ENCODE measurements at regions not wholly inside any gene's neighbourhood (a gene's known extent, or its start where the extent isn't known, plus 50 kb on each side); places are given as distances from the start of the nearest gene placed in this dataset.

DNA sequence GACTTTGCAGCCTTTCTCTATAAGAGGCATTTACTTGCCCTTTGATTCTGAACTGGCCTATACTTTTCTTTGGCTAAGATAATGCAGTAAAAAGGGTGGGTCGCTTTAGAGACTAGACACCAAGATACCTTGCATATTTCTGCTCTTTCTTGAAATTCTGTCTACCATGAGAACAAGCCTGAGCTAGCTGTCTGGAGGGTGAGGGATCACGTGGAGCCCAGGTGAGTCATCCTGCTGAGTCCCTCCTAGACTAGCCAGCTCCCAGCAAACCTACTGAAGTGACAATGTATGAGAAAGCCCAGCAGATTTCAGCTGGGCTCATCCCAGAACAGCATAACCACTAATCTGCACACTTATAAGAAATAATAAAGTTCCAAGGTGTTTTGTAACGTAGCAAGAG is 408.0 kb upstream of the KAZN start:
- H3K4me3 ChIP-seq: no peak overlapping the region
- peaks cover under 1% of the 10 kb centered on the region; the same call in 1 of the 2 replicates for H3K27me3 ChIP-seq (ENCODE audit: insufficient read depth, low read depth)
- TF ChIP-seq EZH2 (IDR thresholded peaks at IDR 0.05; ENCODE audit: low read depth): no peak
- TF ChIP-seq, protein P1, sequence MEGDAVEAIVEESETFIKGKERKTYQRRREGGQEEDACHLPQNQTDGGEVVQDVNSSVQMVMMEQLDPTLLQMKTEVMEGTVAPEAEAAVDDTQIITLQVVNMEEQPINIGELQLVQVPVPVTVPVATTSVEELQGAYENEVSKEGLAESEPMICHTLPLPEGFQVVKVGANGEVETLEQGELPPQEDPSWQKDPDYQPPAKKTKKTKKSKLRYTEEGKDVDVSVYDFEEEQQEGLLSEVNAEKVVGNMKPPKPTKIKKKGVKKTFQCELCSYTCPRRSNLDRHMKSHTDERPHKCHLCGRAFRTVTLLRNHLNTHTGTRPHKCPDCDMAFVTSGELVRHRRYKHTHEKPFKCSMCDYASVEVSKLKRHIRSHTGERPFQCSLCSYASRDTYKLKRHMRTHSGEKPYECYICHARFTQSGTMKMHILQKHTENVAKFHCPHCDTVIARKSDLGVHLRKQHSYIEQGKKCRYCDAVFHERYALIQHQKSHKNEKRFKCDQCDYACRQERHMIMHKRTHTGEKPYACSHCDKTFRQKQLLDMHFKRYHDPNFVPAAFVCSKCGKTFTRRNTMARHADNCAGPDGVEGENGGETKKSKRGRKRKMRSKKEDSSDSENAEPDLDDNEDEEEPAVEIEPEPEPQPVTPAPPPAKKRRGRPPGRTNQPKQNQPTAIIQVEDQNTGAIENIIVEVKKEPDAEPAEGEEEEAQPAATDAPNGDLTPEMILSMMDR (conservative IDR thresholded peaks at IDR 0.05): no peak
- H3K27ac ChIP-seq: no peak overlapping the region
- no peaks in the 10 kb centered on the region for H3K4me1 ChIP-seq (replicated peaks; ENCODE audit: insufficient read depth)
- no peaks in the 10 kb centered on the region for H4K20me1 ChIP-seq (ENCODE audit: insufficient read depth)
- H3K36me3 ChIP-seq (ENCODE audit: low read depth): no peaks in the 10 kb centered on the region
- DNase-seq: no peak
- H3F3A ChIP-seq (ENCODE audit: insufficient read depth, low read depth): no peaks in the 10 kb centered on the region
- no peaks in the 10 kb centered on the region for H3K9me3 ChIP-seq (ENCODE audit: insufficient read depth, low read depth)
- no peak overlapping the region for H2AFZ ChIP-seq
- ChIA-PET CTCF (no interaction called here), POLR2A (ENCODE audit: unreplicated experiment) (no interaction called here)
- H3K4me2 ChIP-seq: no peak overlapping the region
- no peaks in the 10 kb centered on the region for H3K79me2 ChIP-seq (ENCODE audit: low read depth)
- intact Hi-C loops (cut with micrococcal nuclease; ENCODE audit: unreplicated experiment): no loop called here
- BruUV-seq (replicated peaks): no TSS peak
- no peaks in the 10 kb centered on the region for H3K9me2 ChIP-seq (ENCODE audit: insufficient read depth)

DNA sequence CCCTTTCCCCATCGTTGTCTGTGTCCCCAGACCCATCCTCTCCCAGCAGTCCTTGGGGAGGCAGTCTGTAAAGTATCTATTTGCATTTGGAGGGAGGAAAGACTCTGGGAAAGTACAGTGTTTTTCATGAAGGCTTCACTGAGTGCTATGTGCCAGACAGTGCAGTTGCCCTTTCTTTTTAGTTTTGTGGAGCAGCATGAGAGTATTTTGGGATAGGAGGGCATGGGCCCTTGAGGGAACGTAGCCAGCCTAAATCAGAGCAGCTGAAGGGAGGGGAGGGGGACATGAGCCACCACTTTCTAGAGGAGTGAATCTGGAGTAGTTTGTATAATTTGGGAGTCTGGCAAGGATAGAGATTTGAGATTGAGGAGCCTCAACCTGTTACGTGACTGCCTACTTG is 404.0 kb upstream of the KAZN start:
- Histone ChIP-seq H4K20me1 (ENCODE audit: insufficient read depth) (no peaks in the 10 kb centered on the region), H2AFZ (no peak overlapping the region), H3K36me3 (ENCODE audit: low read depth) (no peaks in the 10 kb centered on the region), H3K9me2 (ENCODE audit: insufficient read depth) (no peaks in the 10 kb centered on the region), H3K79me2 (ENCODE audit: low read depth) (no peaks in the 10 kb centered on the region), H3K9me3 (ENCODE audit: insufficient read depth, low read depth) (no peaks in the 10 kb centered on the region), H3K4me3 (no peak overlapping the region), H3K4me1 (replicated peaks; ENCODE audit: insufficient read depth) (no peaks in the 10 kb centered on the region), H3K27ac (no peak overlapping the region), H3K27me3 (ENCODE audit: insufficient read depth, low read depth) (no peaks in the 10 kb centered on the region), H3F3A (ENCODE audit: insufficient read depth, low read depth) (no peaks in the 10 kb centered on the region), H3K4me2 (no peak overlapping the region)
- ChIA-PET POLR2A (ENCODE audit: unreplicated experiment) (no interaction called here), CTCF (no interaction called here)
- TF ChIP-seq, protein P1 (conservative IDR thresholded peaks at IDR 0.05): no peak
- no peak for TF ChIP-seq EZH2 (IDR thresholded peaks at IDR 0.05; ENCODE audit: low read depth)
- intact Hi-C loops (cut with micrococcal nuclease; ENCODE audit: unreplicated experiment): no loop called here
- no peak for DNase-seq
- no TSS peak for BruUV-seq (replicated peaks)

DNA sequence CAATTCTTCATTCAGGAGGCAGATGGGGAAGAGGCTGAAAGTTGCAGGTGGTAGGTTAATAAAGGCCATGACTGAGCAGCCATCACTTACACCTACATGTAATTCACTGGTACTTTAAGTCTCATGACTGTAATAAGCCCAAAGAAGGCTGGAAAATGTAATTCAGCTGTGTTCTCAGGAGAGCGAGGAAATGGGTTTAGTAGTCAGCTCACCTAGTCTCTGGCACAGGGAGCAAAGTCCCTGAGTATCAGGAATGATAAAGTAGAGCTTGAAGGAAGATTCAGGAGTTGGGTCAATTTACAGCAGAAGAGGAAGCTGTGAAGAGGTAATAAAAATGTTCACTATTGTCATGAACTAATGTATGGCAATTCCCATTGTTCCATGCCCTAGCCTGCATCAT is 393.4 kb upstream of the KAZN start:
- H3K79me2 ChIP-seq (ENCODE audit: low read depth): no peaks in the 10 kb centered on the region
- TF ChIP-seq EZH2 (IDR thresholded peaks at IDR 0.05; ENCODE audit: low read depth): no peak
- TF ChIP-seq, protein P1 (conservative IDR thresholded peaks at IDR 0.05): no peak
- H3F3A ChIP-seq (ENCODE audit: insufficient read depth, low read depth): no peaks in the 10 kb centered on the region
- no peaks in the 10 kb centered on the region for H4K20me1 ChIP-seq (ENCODE audit: insufficient read depth)
- no peaks in the 10 kb centered on the region for H3K9me2 ChIP-seq (ENCODE audit: insufficient read depth)
- no peak overlapping the region for H3K4me2 ChIP-seq
- H2AFZ ChIP-seq: no peak overlapping the region
- ChIA-PET POLR2A (ENCODE audit: unreplicated experiment) (no interaction called here), CTCF (no interaction called here)
- no peaks in the 10 kb centered on the region for H3K4me1 ChIP-seq (replicated peaks; ENCODE audit: insufficient read depth)
- no TSS peak for BruUV-seq (replicated peaks)
- no peaks in the 10 kb centered on the region for H3K36me3 ChIP-seq (ENCODE audit: low read depth)
- H3K9me3 ChIP-seq (ENCODE audit: insufficient read depth, low read depth): no peaks in the 10 kb centered on the region
- no peak overlapping the region for H3K27ac ChIP-seq
- H3K27me3 ChIP-seq (ENCODE audit: insufficient read depth, low read depth): no peaks in the 10 kb centered on the region
- no peak for DNase-seq
- intact Hi-C loops (cut with micrococcal nuclease; ENCODE audit: unreplicated experiment): no loop called here
- no peak overlapping the region for H3K4me3 ChIP-seq

Data from PC-9 (cell line).